WTC11 (cell line): ENCODE measurements at regions not wholly inside any gene's neighbourhood (a gene's known extent, or its start where the extent isn't known, plus 50 kb on each side); places are given as distances from the start of the nearest gene placed in this dataset.

Experiments
- ATF2 ChIP-seq: sonication (generic); formaldehyde crosslinking; IDR thresholded peaks from 2 replicates; pipeline ENCODE4 v1.8.1; 2022; ENCODE audit warnings: low read depth, missing genetic modification reagents, borderline replicate concordance
- CTCF ChIP-seq: fragments of 200-600 bp; IDR thresholded peaks from 2 replicates; pipeline ENCODE4 v1.8.0; 2022; ENCODE audit warnings: antibody characterized with exemption
- E2F4 ChIP-seq: sonication (generic); formaldehyde crosslinking; IDR thresholded peaks from 2 replicates; pipeline ENCODE4 v1.8.1; 2022; ENCODE audit warnings: low read depth, mild to moderate bottlenecking, moderate library complexity, missing genetic modification reagents, borderline replicate concordance
- JUN ChIP-seq: sonication (generic); formaldehyde crosslinking; IDR thresholded peaks from 2 replicates; pipeline ENCODE4 v1.8.0; 2023; ENCODE audit warnings: mild to moderate bottlenecking, missing genetic modification reagents
- NFYB ChIP-seq: sonication (generic); formaldehyde crosslinking; conservative IDR thresholded peaks from 2 replicates; pipeline ENCODE4 v1.8.0; 2022; ENCODE audit warnings: low read depth, missing genetic modification reagents
- NR2C2 ChIP-seq: sonication (generic); formaldehyde crosslinking; IDR thresholded peaks from 2 replicates; pipeline ENCODE4 v1.8.0; 2022; ENCODE audit warnings: mild to moderate bottlenecking, missing genetic modification reagents
- NR3C1 ChIP-seq: sonication (generic); formaldehyde crosslinking; conservative IDR thresholded peaks from 2 replicates; pipeline ENCODE4 v1.8.1; 2023; ENCODE audit warnings: low read depth, mild to moderate bottlenecking, missing genetic modification reagents
- SMAD3 ChIP-seq: sonication (generic); formaldehyde crosslinking; IDR thresholded peaks from 2 replicates; pipeline ENCODE4 v1.8.0; 2022; ENCODE audit warnings: missing genetic modification reagents, mild to moderate bottlenecking, borderline replicate concordance
- SP1 ChIP-seq: sonication (generic); formaldehyde crosslinking; conservative IDR thresholded peaks from 2 replicates; pipeline ENCODE4 v1.8.1; 2022; ENCODE audit warnings: missing genetic modification reagents
- TEAD1 ChIP-seq: sonication (generic); formaldehyde crosslinking; IDR thresholded peaks from 2 replicates; pipeline ENCODE4 v1.8.0; 2022; ENCODE audit warnings: mild to moderate bottlenecking, missing genetic modification reagents
- ZNF121 ChIP-seq: sonication (generic); formaldehyde crosslinking; IDR thresholded peaks from 2 replicates; pipeline ENCODE4 v1.8.0; 2023; ENCODE audit warnings: missing genetic modification reagents
- ZNF281 ChIP-seq: sonication (generic); formaldehyde crosslinking; IDR thresholded peaks from 2 replicates; pipeline ENCODE4 v1.8.0; 2023; ENCODE audit warnings: mild to moderate bottlenecking, missing genetic modification reagents

GRCh38 chr2:239482778-239483712 lies 82.2 kb upstream of the HDAC4 start:
- TF ChIP-seq CTCF (no peak), ATF2 (no peak), SMAD3 (CRISPR knock-in tag) (no peak), JUN (no peak), ZNF281 (no peak), TEAD1 (CRISPR knock-in tag) (no peak), NFYB (CRISPR knock-in tag) (no peak), NR3C1 (CRISPR knock-in tag) (no peak), E2F4 (CRISPR knock-in tag) (no peak), SP1 (CRISPR knock-in tag) (no peak), ZNF121 (CRISPR knock-in tag) (no peak), NR2C2 (CRISPR knock-in tag) (no peak)
